ENCODE measurements at regions not wholly inside any gene's neighbourhood (a gene's known extent, or its start where the extent isn't known, plus 50 kb on each side); places are given as distances from the start of the nearest gene placed in this dataset.

GRCh38 chrX:123085311-123085940 is 98.7 kb upstream of the GRIA3 start:
- Mint-ChIP-seq H3K9me3 (ENCODE audit: low read depth) (peaks cover 16% of the 10 kb centered on the region), H3K4me3 (ENCODE audit: unreplicated experiment) (no peak overlapping the region), H3K27me3 (ENCODE audit: low read depth) (no peaks in the 10 kb centered on the region), H3K27ac (ENCODE audit: unreplicated experiment) (no peak overlapping the region), H3K36me3 (ENCODE audit: low read depth) (no peaks in the 10 kb centered on the region), H3K4me1 (ENCODE audit: low read depth) (no peaks in the 10 kb centered on the region)
- TF ChIP-seq CTCF (IDR thresholded peaks at IDR 0.05), result no peak
- no peak for DNase-seq (ENCODE audit: low spot score)

- Mint-ChIP-seq H3K36me3 (ENCODE audit: low read depth) (no peaks in the 10 kb centered on the region), H3K4me3 (ENCODE audit: unreplicated experiment) (no peak overlapping the region), H3K27me3 (ENCODE audit: low read depth) (no peaks in the 10 kb centered on the region), H3K9me3 (ENCODE audit: low read depth) (peaks cover 23% of the 10 kb centered on the region), H3K4me1 (ENCODE audit: low read depth) (no peaks in the 10 kb centered on the region), H3K27ac (ENCODE audit: unreplicated experiment) (no peak overlapping the region)
- no peak for DNase-seq (ENCODE audit: low spot score)
- TF ChIP-seq CTCF (IDR thresholded peaks at IDR 0.05), result no peak
Observed at GRCh38 chrX:123086768-123087167, 97.3 kb upstream of the GRIA3 start.

GRCh38 chrX:123087326-123087725 is 96.8 kb upstream of the GRIA3 start:
- Mint-ChIP-seq H3K36me3 (ENCODE audit: low read depth) (no peaks in the 10 kb centered on the region), H3K4me1 (ENCODE audit: low read depth) (no peaks in the 10 kb centered on the region), H3K9me3 (ENCODE audit: low read depth) (peaks cover 23% of the 10 kb centered on the region), H3K27me3 (ENCODE audit: low read depth) (no peaks in the 10 kb centered on the region), H3K4me3 (ENCODE audit: unreplicated experiment) (no peak overlapping the region), H3K27ac (ENCODE audit: unreplicated experiment) (no peak overlapping the region)
- TF ChIP-seq CTCF (IDR thresholded peaks at IDR 0.05), result no peak
- DNase-seq (ENCODE audit: low spot score), result no peak

GRCh38 chrX:123088331-123088730 is 95.7 kb upstream of the GRIA3 start:
- DNase-seq (ENCODE audit: low spot score), result no peak
- Mint-ChIP-seq H3K9me3 (ENCODE audit: low read depth) (peaks cover 23% of the 10 kb centered on the region), H3K36me3 (ENCODE audit: low read depth) (no peaks in the 10 kb centered on the region), H3K27ac (ENCODE audit: unreplicated experiment) (no peak overlapping the region), H3K4me3 (ENCODE audit: unreplicated experiment) (no peak overlapping the region), H3K27me3 (ENCODE audit: low read depth) (no peaks in the 10 kb centered on the region), H3K4me1 (ENCODE audit: low read depth) (no peaks in the 10 kb centered on the region)
- TF ChIP-seq CTCF (IDR thresholded peaks at IDR 0.05), result no peak

- DNase-seq (ENCODE audit: low spot score), result no peak
- Mint-ChIP-seq H3K4me3 (ENCODE audit: unreplicated experiment) (no peak overlapping the region), H3K36me3 (ENCODE audit: low read depth) (no peaks in the 10 kb centered on the region), H3K27me3 (ENCODE audit: low read depth) (no peaks in the 10 kb centered on the region), H3K9me3 (ENCODE audit: low read depth) (peaks cover 23% of the 10 kb centered on the region), H3K27ac (ENCODE audit: unreplicated experiment) (no peak overlapping the region), H3K4me1 (ENCODE audit: low read depth) (no peaks in the 10 kb centered on the region)
- no peak for TF ChIP-seq CTCF (IDR thresholded peaks at IDR 0.05)
Observed at GRCh38 chrX:123088930-123089329, 95.1 kb upstream of the GRIA3 start.
